Vagina (tissue), 2 donors: ENCODE measurements at regions not wholly inside any gene's neighbourhood (a gene's known extent, or its start where the extent isn't known, plus 50 kb on each side); places are given as distances from the start of the nearest gene placed in this dataset.

Experiments used
- DNase-seq, 2 donors: peaks; one replicate each; pipeline ENCODE4 v3.0.0-alpha.2; 2017; ENCODE audit errors: extremely low spot score in 2 of 2
- H3K27ac ChIP-seq: fragments of 200-600 bp; sonication (generic); one replicate; pipeline ENCODE4 v1.5.1; 2019
- H3K27me3 ChIP-seq: fragments of 200-600 bp; sonication (generic); one replicate; pipeline ENCODE4 v1.5.1; 2019
- H3K36me3 ChIP-seq, 2 donors: fragments of 200-600 bp; sonication (generic); one replicate each; pipeline ENCODE4 v1.5.1; 2017 to 2019
- H3K4me1 ChIP-seq: fragments of 200-600 bp; sonication (generic); one replicate; pipeline ENCODE4 v1.5.1; 2019
- H3K4me3 ChIP-seq, 2 donors: fragments of 200-600 bp; sonication (generic); 1 replicate in 1 of 2; 2 replicates in 1 of 2; pipeline ENCODE4 v1.5.1; 2016 to 2019
- H3K9me3 ChIP-seq: fragments of 200-600 bp; sonication (generic); one replicate; pipeline ENCODE4 v1.5.1; 2019
- CTCF ChIP-seq, 3 experiments: fragments of 450-650 bp in 2 of 3; fragments of 200-600 bp in 1 of 3; sonication (generic) in 1 of 3; IDR thresholded peaks; one replicate each; pipeline ENCODE4 v1.5.1; 2017 to 2019; ENCODE audit warnings: antibody characterized with exemption in 3 of 3, mild to moderate bottlenecking in 2 of 3, moderate library complexity in 2 of 3
- POLR2A ChIP-seq, 2 donors: fragments of 450-650 bp; IDR thresholded peaks; one replicate each; pipeline ENCODE4 v1.6.1; 2017; ENCODE audit warnings: antibody characterized with exemption in 2 of 2, mild to moderate bottlenecking in 2 of 2, moderate library complexity in 2 of 2
- POLR2AphosphoS5 ChIP-seq, 2 donors: sonication (generic); formaldehyde crosslinking; IDR thresholded peaks; one replicate each; pipeline ENCODE4 v1.9.0; 2017; ENCODE audit warnings: antibody characterized with exemption in 2 of 2, mild to moderate bottlenecking in 2 of 2, low read depth in 1 of 2; ENCODE audit not compliant: insufficient read depth in 1 of 2
- intact Hi-C: fragments of 100-400 bp; cut with DNase I; formaldehyde crosslinking; loops from one replicate; pipeline ENCODE4 v1.15.1; 2023

- TF ChIP-seq POLR2AphosphoS5 (IDR thresholded peaks at IDR 0.05; ENCODE audit: insufficient read depth in 1 of 2, low read depth in 1 of 2) = no peak
- TF ChIP-seq CTCF (IDR thresholded peaks at IDR 0.05) = no peak
- no peak for TF ChIP-seq POLR2A (IDR thresholded peaks at IDR 0.05)
- Histone ChIP-seq H3K36me3 (no peaks in the 10 kb centered on the region), H3K9me3 (no peaks in the 10 kb centered on the region), H3K27ac (no peak overlapping the region), H3K4me1 (no peaks in the 10 kb centered on the region), H3K4me3 (peak overlapping the region; percentile 17 to 22), H3K27me3 (no peaks in the 10 kb centered on the region)
- DNase-seq = no peak
- intact Hi-C loops = no loop called here
Measured at GRCh38 chr3:107263269-107264021, 113.8 kb upstream of the CCDC54 start.

- intact Hi-C loops = no loop called here
- Histone ChIP-seq H3K27me3 (no peaks in the 10 kb centered on the region), H3K27ac (no peak overlapping the region), H3K36me3 (no peaks in the 10 kb centered on the region), H3K9me3 (no peaks in the 10 kb centered on the region), H3K4me1 (no peaks in the 10 kb centered on the region), H3K4me3 (no peak overlapping the region)
- TF ChIP-seq POLR2AphosphoS5 (IDR thresholded peaks at IDR 0.05; ENCODE audit: insufficient read depth in 1 of 2, low read depth in 1 of 2) (no peak), POLR2A (IDR thresholded peaks at IDR 0.05) (no peak), CTCF (IDR thresholded peaks at IDR 0.05) (no peak)
- DNase-seq = no peak
Measured at GRCh38 chr3:107264888-107265287, 112.4 kb upstream of the CCDC54 start.

- no peak overlapping the region for H3K4me3 ChIP-seq
- H3K4me1 ChIP-seq = no peaks in the 10 kb centered on the region
- no peaks in the 10 kb centered on the region for H3K9me3 ChIP-seq
- intact Hi-C loops = no loop called here
- H3K27ac ChIP-seq = no peak overlapping the region
- TF ChIP-seq POLR2A (IDR thresholded peaks at IDR 0.05) = no peak
- no peak for TF ChIP-seq POLR2AphosphoS5 (IDR thresholded peaks at IDR 0.05; ENCODE audit: insufficient read depth in 1 of 2, low read depth in 1 of 2)
- no peak for TF ChIP-seq CTCF (IDR thresholded peaks at IDR 0.05)
- no peaks in the 10 kb centered on the region for H3K27me3 ChIP-seq
- DNase-seq = no peak
- no peaks in the 10 kb centered on the region for H3K36me3 ChIP-seq
Measured at GRCh38 chr3:107265526-107265925, 111.7 kb upstream of the CCDC54 start.

- H3K4me3 ChIP-seq = no peak overlapping the region
- intact Hi-C loops = no loop called here
- no peaks in the 10 kb centered on the region for H3K27me3 ChIP-seq
- no peak overlapping the region for H3K27ac ChIP-seq
- no peaks in the 10 kb centered on the region for H3K4me1 ChIP-seq
- no peaks in the 10 kb centered on the region for H3K36me3 ChIP-seq
- TF ChIP-seq POLR2AphosphoS5 (IDR thresholded peaks at IDR 0.05; ENCODE audit: insufficient read depth in 1 of 2, low read depth in 1 of 2) = no peak
- no peak for TF ChIP-seq CTCF (IDR thresholded peaks at IDR 0.05)
- no peak for TF ChIP-seq POLR2A (IDR thresholded peaks at IDR 0.05)
- DNase-seq = no peak
- H3K9me3 ChIP-seq = no peaks in the 10 kb centered on the region
Measured at GRCh38 chr3:107268469-107268868, 108.8 kb upstream of the CCDC54 start.

GRCh38 chr3:107269136-107269535 lies 108.1 kb upstream of the CCDC54 start:
- no peak for DNase-seq
- TF ChIP-seq POLR2AphosphoS5 (IDR thresholded peaks at IDR 0.05; ENCODE audit: insufficient read depth in 1 of 2, low read depth in 1 of 2) (no peak), CTCF (IDR thresholded peaks at IDR 0.05) (no peak), POLR2A (IDR thresholded peaks at IDR 0.05) (no peak)
- H3K4me1 ChIP-seq = no peaks in the 10 kb centered on the region
- intact Hi-C loops = no loop called here
- H3K27ac ChIP-seq = no peak overlapping the region
- H3K9me3 ChIP-seq = no peaks in the 10 kb centered on the region
- no peaks in the 10 kb centered on the region for H3K27me3 ChIP-seq
- H3K36me3 ChIP-seq = no peaks in the 10 kb centered on the region
- H3K4me3 ChIP-seq = no peak overlapping the region
